ENCODE measurements at regions not wholly inside any gene's neighbourhood (a gene's known extent, or its start where the extent isn't known, plus 50 kb on each side); places are given as distances from the start of the nearest gene placed in this dataset.
"Not testable (repeated sequence)": the region's sequence is repeated elsewhere in the genome, so short reads cannot be mapped to it uniquely, and the experiment has no call there.

- TF ChIP-seq CTCF (conservative IDR thresholded peaks at IDR 0.05; ENCODE audit: control insufficient read depth, insufficient read depth, low read depth, low read length) = no peak
- DNase-seq (ENCODE audit: low read depth) = no peak
- no peak overlapping the region for H3K4me3 ChIP-seq (ENCODE audit: control insufficient read depth, low read depth, low read length)
Observed at GRCh38 chr18:42364766-42365165, 409.7 kb downstream of the PIK3C3 start.

DNA sequence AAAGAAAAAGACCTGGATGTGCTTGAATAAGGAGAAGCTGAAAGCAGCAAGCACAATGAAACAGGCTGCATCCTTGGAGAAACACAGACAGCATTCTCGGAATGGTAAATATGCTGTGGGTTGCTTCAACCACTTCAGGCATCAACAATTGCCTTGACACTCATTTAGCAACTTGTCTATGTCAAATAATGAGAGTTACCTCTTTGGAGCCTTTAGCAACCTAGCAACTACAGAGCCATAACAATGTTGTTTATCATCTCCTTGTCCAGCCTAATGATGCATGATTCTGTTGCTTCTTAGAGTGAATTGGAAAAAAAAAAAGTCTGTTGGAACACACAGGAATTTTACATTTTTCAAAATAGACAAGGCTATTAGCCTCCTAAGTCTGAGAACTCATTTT lies 410.6 kb downstream of the PIK3C3 start:
- TF ChIP-seq CTCF (conservative IDR thresholded peaks at IDR 0.05; ENCODE audit: control insufficient read depth, insufficient read depth, low read depth, low read length) = no peak
- DNase-seq (ENCODE audit: low read depth) = no peak
- no peak overlapping the region for H3K4me3 ChIP-seq (ENCODE audit: control insufficient read depth, low read depth, low read length)

DNA sequence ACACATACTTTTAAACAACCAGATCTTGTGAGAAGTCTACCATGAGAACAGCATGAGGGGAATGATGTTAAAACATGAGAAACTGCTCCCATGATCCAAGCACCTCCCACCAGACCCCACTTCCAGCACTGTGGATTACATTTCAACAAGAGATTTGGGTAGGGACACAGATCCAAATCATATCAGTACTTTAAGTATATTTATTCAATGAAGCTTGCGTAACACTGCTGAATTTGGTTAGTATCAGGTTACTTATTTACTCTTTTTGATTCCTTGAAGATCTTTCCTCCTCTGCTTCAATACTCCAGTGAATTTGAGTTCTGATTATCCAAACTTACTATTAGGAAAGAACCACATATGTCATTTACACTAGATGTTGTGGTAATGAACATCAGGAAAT lies 418.6 kb downstream of the PIK3C3 start:
- TF ChIP-seq CTCF (conservative IDR thresholded peaks at IDR 0.05; ENCODE audit: control insufficient read depth, insufficient read depth, low read depth, low read length) = no peak
- no peak for DNase-seq (ENCODE audit: low read depth)
- no peak overlapping the region for H3K4me3 ChIP-seq (ENCODE audit: control insufficient read depth, low read depth, low read length)

DNA sequence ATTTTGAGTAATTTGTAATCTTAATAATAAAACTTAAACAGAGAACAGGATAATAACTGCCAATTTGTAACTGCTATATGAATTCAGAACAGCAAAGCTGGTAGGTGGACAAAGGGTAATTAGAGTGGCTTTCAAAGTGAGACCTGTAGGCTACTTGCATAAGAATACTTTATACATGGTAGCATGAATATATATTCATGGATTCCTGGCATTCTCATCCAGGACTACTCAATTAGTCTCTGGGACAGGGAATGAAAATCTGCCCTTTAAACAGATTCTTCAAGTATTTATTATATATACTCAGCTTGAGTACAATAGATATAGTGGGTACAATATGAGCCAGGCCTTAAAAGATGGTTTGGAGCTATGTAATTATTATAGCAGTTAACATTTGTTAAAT lies 419.9 kb downstream of the PIK3C3 start:
- no peak for DNase-seq (ENCODE audit: low read depth)
- H3K4me3 ChIP-seq (ENCODE audit: control insufficient read depth, low read depth, low read length) = no peak overlapping the region
- TF ChIP-seq CTCF (conservative IDR thresholded peaks at IDR 0.05; ENCODE audit: control insufficient read depth, insufficient read depth, low read depth, low read length) = no peak

DNA sequence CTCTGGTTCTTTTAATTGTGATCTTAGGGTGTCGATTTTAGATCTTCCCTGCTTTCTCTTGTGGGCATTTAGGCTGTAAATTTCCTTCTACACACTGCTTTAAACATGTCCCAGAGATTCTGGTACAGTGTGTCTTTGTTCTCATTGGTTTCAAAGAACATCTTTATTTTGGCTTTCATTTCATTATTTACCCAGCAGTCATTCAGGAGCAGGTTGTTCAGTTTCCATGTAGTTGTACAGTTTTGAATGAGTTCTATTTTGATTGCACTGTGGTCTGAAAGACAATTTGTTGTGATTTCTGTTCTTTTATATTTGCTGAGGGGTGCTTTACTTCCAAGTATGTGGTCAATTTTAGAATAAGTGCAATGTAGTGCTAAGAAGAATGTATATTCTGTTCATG lies 423.8 kb downstream of the PIK3C3 start:
- not testable (repeated sequence) for DNase-seq (ENCODE audit: low read depth); H3K4me3 ChIP-seq (ENCODE audit: control insufficient read depth, low read depth, low read length)

DNA sequence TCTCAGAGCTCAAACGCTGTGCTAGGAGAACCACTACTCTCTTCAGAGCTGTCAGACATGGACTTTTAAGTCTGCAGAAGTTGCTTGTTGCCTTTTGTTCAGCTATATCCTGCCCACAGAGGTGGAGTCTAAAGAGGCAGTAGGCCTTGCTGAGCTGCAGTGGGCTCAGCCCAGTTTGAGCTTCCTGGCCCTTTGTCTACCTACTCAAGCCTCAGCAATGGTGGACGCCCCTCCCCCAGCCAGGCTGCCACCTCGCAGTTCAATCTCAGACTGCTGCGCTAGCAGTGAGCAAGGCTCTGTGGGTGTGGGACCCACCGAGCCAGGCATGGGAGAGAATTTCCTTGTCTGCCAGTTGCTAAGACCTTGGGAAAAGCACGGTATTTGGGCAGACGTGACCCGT lies 426.2 kb downstream of the PIK3C3 start:
- not testable (repeated sequence) for H3K4me3 ChIP-seq (ENCODE audit: control insufficient read depth, low read depth, low read length); DNase-seq (ENCODE audit: low read depth)

- no peak for TF ChIP-seq CTCF (conservative IDR thresholded peaks at IDR 0.05; ENCODE audit: control insufficient read depth, insufficient read depth, low read depth, low read length)
- DNase-seq (ENCODE audit: low read depth) = no peak
Observed at GRCh38 chr18:42392416-42392815, 437.4 kb downstream of the PIK3C3 start.

GRCh38 chr18:42392926-42393325 lies 437.9 kb downstream of the PIK3C3 start:
- H3K4me3 ChIP-seq (ENCODE audit: control insufficient read depth, low read depth, low read length) = no peak overlapping the region
- no peak for TF ChIP-seq CTCF (conservative IDR thresholded peaks at IDR 0.05; ENCODE audit: control insufficient read depth, insufficient read depth, low read depth, low read length)
- no peak for DNase-seq (ENCODE audit: low read depth)

More at GRCh38 chr18:42392416-42392815, 437.4 kb downstream of the PIK3C3 start:
- no peak overlapping the region for H3K4me3 ChIP-seq (ENCODE audit: control insufficient read depth, low read depth, low read length)

Data from fibroblast of mammary gland (primary cell).